SK-N-SH (cell line): ENCODE measurements at regions not wholly inside any gene's neighbourhood (a gene's known extent, or its start where the extent isn't known, plus 50 kb on each side); places are given as distances from the start of the nearest gene placed in this dataset.

Source experiments
- CTCF ChIA-PET: fragments of 300-600, 350-600 bp; formaldehyde crosslinking; extraction: SDS; loops from one replicate; lab custom pipeline; 2021; lab: Yijun Ruan, JAX
- POLR2A ChIA-PET: fragments of 350-600 bp; sonication (Branson Sonifier 250); formaldehyde crosslinking; extraction: SDS; loops from one replicate; lab custom pipeline; 2020; ENCODE audit warnings: antibody characterized with exemption, inconsistent platforms; lab: Yijun Ruan, JAX
- DNase-seq: peaks from one replicate; pipeline ENCODE4 v3.0.0; 2012
- H2AFZ ChIP-seq: fragments of 200-600 bp; sonication (generic); 2 replicates; pipeline ENCODE4 v1.8.1; 2016; ENCODE audit warnings: antibody characterized with exemption, mild to moderate bottlenecking, low read depth
- H3F3A ChIP-seq: fragments of 200-600 bp; sonication (generic); replicated peaks from 2 replicates; pipeline ENCODE3; 2016; ENCODE audit warnings: antibody characterized with exemption, mild to moderate bottlenecking; ENCODE audit not compliant: insufficient read depth
- H3K27ac ChIP-seq, 2 experiments: fragments of 200-500 bp in 1 of 2; fragments of 200-600 bp in 1 of 2; sonication (Bioruptor generic) in 1 of 2; sonication (generic), shearing (Covaris generic) in 1 of 2; 2 replicates each; pipeline versions ENCODE4 v1.5.1 to v1.6.1; 2014 to 2016; ENCODE audit warnings: low read depth in 2 of 2, inconsistent platforms in 1 of 2, low read length in 1 of 2, mild to moderate bottlenecking in 1 of 2, mixed read lengths in 1 of 2
- H3K27me3 ChIP-seq: fragments of 200-600 bp; sonication (generic), shearing (Covaris generic); 2 replicates; pipeline ENCODE4 v1.6.1; 2016; ENCODE audit warnings: mixed run types; ENCODE audit not compliant: insufficient read depth
- H3K36me3 ChIP-seq, 2 experiments: fragments of 200-500 bp in 1 of 2; fragments of 200-600 bp in 1 of 2; sonication (Bioruptor generic) in 1 of 2; sonication (generic) in 1 of 2; replicated peaks in 1 of 2; 2 replicates each; pipeline versions ENCODE3 to v1.5.1; 2014 to 2016; ENCODE audit warnings: low read length in 1 of 2, mild to moderate bottlenecking in 1 of 2; ENCODE audit not compliant: insufficient read depth in 2 of 2, control insufficient read depth in 1 of 2
- H3K4me1 ChIP-seq, 2 experiments: fragments of 200-500 bp in 1 of 2; fragments of 200-600 bp in 1 of 2; sonication (Bioruptor generic) in 1 of 2; sonication (generic), shearing (Covaris generic) in 1 of 2; 2 replicates each; pipeline versions ENCODE4 v1.5.1 to v1.6.1; 2014 to 2016; ENCODE audit warnings: low read depth in 1 of 2, low read length in 1 of 2, mixed run types in 1 of 2; ENCODE audit not compliant: insufficient read depth in 2 of 2, control insufficient read depth in 1 of 2
- H3K4me2 ChIP-seq: fragments of 200-600 bp; sonication (generic), shearing (Covaris generic); 2 replicates; pipeline ENCODE4 v1.6.1; 2017; ENCODE audit warnings: mixed run types
- H3K4me3 ChIP-seq, 2 experiments: fragments of 200-500 bp in 1 of 2; fragments of 200-600 bp in 1 of 2; sonication (Bioruptor generic) in 1 of 2; sonication (generic), shearing (Covaris generic) in 1 of 2; 2 replicates each; pipeline versions ENCODE4 v1.5.1 to v1.8.1; 2014 to 2016; ENCODE audit warnings: low read depth in 2 of 2, inconsistent platforms in 1 of 2, low read length in 1 of 2, mild to moderate bottlenecking in 1 of 2, mixed read lengths in 1 of 2, moderate library complexity in 1 of 2
- H3K79me2 ChIP-seq: fragments of 200-600 bp; sonication (generic); 2 replicates; pipeline ENCODE4 v1.8.1; 2017; ENCODE audit warnings: mild to moderate bottlenecking; ENCODE audit not compliant: insufficient read depth
- H3K9ac ChIP-seq: fragments of 200-600 bp; sonication (generic); 2 replicates; pipeline ENCODE4 v1.6.1; 2017; ENCODE audit warnings: mixed run types
- H3K9me2 ChIP-seq: fragments of 200-600 bp; sonication (generic); 2 replicates; pipeline ENCODE4 v1.6.1; 2017; ENCODE audit warnings: mixed run types
- H3K9me3 ChIP-seq: fragments of 200-600 bp; sonication (generic); 2 replicates; pipeline ENCODE4 v1.6.1; 2017; ENCODE audit warnings: mixed run types, mild to moderate bottlenecking, moderate library complexity
- H4K20me1 ChIP-seq: fragments of 200-600 bp; sonication (generic); 2 replicates; pipeline ENCODE4 v1.6.1; 2017; ENCODE audit warnings: mild to moderate bottlenecking, mixed run types; ENCODE audit not compliant: insufficient read depth
- CHD2 ChIP-seq: fragments of 150-350 bp; IDR thresholded peaks from 2 replicates; pipeline ENCODE4 v1.6.1; 2018; ENCODE audit warnings: low read length; ENCODE audit not compliant: partially characterized antibody
- ELF1 ChIP-seq: IDR thresholded peaks from 2 replicates; pipeline ENCODE4 v1.4.0; 2012
- EP300 ChIP-seq, 2 experiments: IDR thresholded peaks; 2 replicates each; pipeline versions ENCODE4 v1.4.0 to v1.6.1; 2012; ENCODE audit warnings: borderline replicate concordance in 1 of 2, low read depth in 1 of 2, low read length in 1 of 2
- EZH2phosphoT487 ChIP-seq: fragments of 200-600 bp; sonication (generic); IDR thresholded peaks from 2 replicates; pipeline ENCODE4 v1.6.1; 2017; ENCODE audit warnings: low read depth, mixed run types, mild to moderate bottlenecking, antibody characterized with exemption, moderate library complexity, borderline replicate concordance
- FOXJ3 ChIP-seq: sonication (generic); formaldehyde crosslinking; IDR thresholded peaks from 2 replicates; pipeline ENCODE4 v1.5.1; 2020; ENCODE audit warnings: mild to moderate bottlenecking, missing genetic modification reagents
- FOXM1 ChIP-seq: IDR thresholded peaks from 2 replicates; pipeline ENCODE4 v1.4.0; 2012; ENCODE audit warnings: low read depth, mild to moderate bottlenecking
- GABPA ChIP-seq: IDR thresholded peaks from 2 replicates; pipeline ENCODE4 v1.4.0; 2012; ENCODE audit warnings: low read depth, mild to moderate bottlenecking
- JUND ChIP-seq: IDR thresholded peaks from 2 replicates; pipeline ENCODE4 v1.4.0; 2012
- NFIC ChIP-seq: IDR thresholded peaks from 2 replicates; pipeline ENCODE4 v1.4.0; 2012; ENCODE audit warnings: borderline replicate concordance
- NRF1 ChIP-seq: IDR thresholded peaks from 2 replicates; pipeline ENCODE4 v1.6.1; 2012; ENCODE audit warnings: low read depth, mild to moderate bottlenecking, low read length
- PBX3 ChIP-seq: IDR thresholded peaks from 2 replicates; pipeline ENCODE4; 2012
- RAD21 ChIP-seq: IDR thresholded peaks from 2 replicates; pipeline ENCODE4 v1.6.1; 2012; ENCODE audit warnings: mild to moderate bottlenecking, low read length
- RCOR1 ChIP-seq: fragments of 150-350 bp; IDR thresholded peaks from 2 replicates; pipeline ENCODE4 v1.6.1; 2017; ENCODE audit warnings: antibody characterized with exemption, low read length
- WGBS: methylation state at CpG from one replicate; pipeline ENCODE4 v1.1.6; 2017; ENCODE audit warnings: low lambda C conversion rate; 5-methylcytosine and 5-hydroxymethylcytosine counted together
- TF ChIP-seq, protein P1 (sequence below): IDR thresholded peaks from 2 replicates; pipeline ENCODE4 v1.4.0; 2012; ENCODE audit warnings: low read depth, borderline replicate concordance

- Histone ChIP-seq H3K9me3 (no peaks in the 10 kb centered on the region), H3K27ac (no peak overlapping the region), H3K9me2 (no peaks in the 10 kb centered on the region), H3K27me3 (no peaks in the 10 kb centered on the region)
- DNase-seq = no peak
- POLR2A ChIA-PET = no interaction called here
- TF ChIP-seq RCOR1 (no peak), PBX3 (no peak), NRF1 (no peak), RAD21 (no peak)
- TF ChIP-seq, all 33 proteins: peak for 0
- Histone ChIP-seq H2AFZ (no peak overlapping the region), H3K9ac (no peak overlapping the region), H3K4me1 (no peaks in the 10 kb centered on the region), H4K20me1 (no peaks in the 10 kb centered on the region), H3K79me2 (no peaks in the 10 kb centered on the region), H3F3A (no peaks in the 10 kb centered on the region), H3K4me3 (no peak overlapping the region), H3K4me2 (no peak overlapping the region), H3K36me3 (no peaks in the 10 kb centered on the region)
- WGBS = 19% methylated on average over 4 of the region's 4 CpGs
- CTCF ChIA-PET = no interaction called here
Measured at GRCh38 chrX:8304668-8305067, 133.6 kb upstream of the VCX2 start.

DNA sequence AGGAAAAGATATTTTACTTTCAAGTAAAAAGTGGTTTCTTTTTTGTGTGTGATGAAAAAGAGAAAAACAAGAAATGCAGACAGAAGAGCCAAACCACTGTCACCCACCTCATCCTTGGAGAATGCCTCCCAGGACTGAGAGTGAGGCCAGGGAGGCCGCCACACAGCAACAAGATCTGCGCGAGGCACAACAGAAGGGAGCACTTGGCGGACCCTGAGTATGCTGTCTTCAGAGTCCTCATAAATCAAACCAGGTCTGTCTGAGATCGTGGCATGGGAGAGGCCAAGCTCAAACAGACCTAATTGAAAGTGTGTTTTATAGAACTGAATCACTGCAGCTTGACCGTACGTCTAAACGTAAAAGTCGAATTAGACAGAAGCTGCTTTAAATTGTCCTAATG is 134.3 kb upstream of the VCX2 start:
- Histone ChIP-seq H3K4me3 (no peak overlapping the region), H3K9me2 (no peaks in the 10 kb centered on the region), H3K9me3 (no peaks in the 10 kb centered on the region), H3K79me2 (no peaks in the 10 kb centered on the region), H4K20me1 (no peaks in the 10 kb centered on the region), H3K4me2 (no peak overlapping the region), H3K4me1 (no peaks in the 10 kb centered on the region), H3K27ac (no peak overlapping the region), H3K9ac (no peak overlapping the region)
- 45% methylated on average over 9 of the region's 9 CpGs for WGBS
- no peak for DNase-seq
- ChIA-PET CTCF (no interaction called here), POLR2A (no interaction called here)
- TF ChIP-seq ELF1 = no peak
- no peak for TF ChIP-seq EZH2phosphoT487
- no peak for TF ChIP-seq NFIC
- no peak for TF ChIP-seq GABPA
- TF ChIP-seq CHD2 = no peak
- TF ChIP-seq RAD21 = no peak
- no peak for TF ChIP-seq FOXM1
- TF ChIP-seq, all 33 proteins: peak for 0
- Histone ChIP-seq H2AFZ (no peak overlapping the region), H3F3A (no peaks in the 10 kb centered on the region), H3K27me3 (no peaks in the 10 kb centered on the region), H3K36me3 (no peaks in the 10 kb centered on the region)

DNA sequence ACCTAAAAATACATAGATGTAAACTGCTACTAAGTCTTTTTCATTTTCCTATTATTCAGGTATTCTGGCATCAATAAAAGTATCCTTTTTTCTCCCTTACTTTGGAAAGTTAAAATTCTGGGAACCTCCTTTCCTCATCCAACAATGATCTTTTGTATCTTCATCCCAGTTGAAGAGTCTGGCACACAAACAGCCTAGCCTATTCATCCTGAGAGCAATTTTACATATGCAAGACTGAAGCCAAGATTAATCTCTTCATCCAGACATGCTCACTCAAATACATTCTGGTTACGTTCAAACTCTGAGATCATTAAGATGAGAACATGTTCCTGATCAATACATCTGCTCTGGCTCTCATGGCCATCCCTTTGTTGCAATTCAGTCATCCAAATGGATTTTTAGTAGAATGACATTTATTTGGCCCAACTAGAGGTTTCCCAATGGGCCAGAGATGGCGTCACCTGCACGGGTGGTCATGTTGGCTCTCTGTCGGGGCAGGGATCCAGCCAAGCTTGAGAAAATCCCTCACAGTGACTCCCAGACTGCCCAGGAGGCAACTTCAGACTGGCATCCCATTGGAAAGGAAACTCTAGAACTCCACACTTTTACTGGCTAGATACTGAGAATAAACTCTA is 135.3 kb upstream of the VCX2 start:
- no peak overlapping the region for H2AFZ ChIP-seq
- H3K27ac ChIP-seq = no peak overlapping the region
- H3K9me2 ChIP-seq = no peaks in the 10 kb centered on the region
- CTCF ChIA-PET = no interaction called here
- POLR2A ChIA-PET = no interaction called here
- no peaks in the 10 kb centered on the region for H4K20me1 ChIP-seq
- H3F3A ChIP-seq = no peaks in the 10 kb centered on the region
- no peaks in the 10 kb centered on the region for H3K9me3 ChIP-seq
- no peaks in the 10 kb centered on the region for H3K4me1 ChIP-seq
- H3K36me3 ChIP-seq = no peaks in the 10 kb centered on the region
- 6% methylated on average over 4 of the region's 4 CpGs for WGBS
- H3K79me2 ChIP-seq = no peaks in the 10 kb centered on the region
- H3K27me3 ChIP-seq = no peaks in the 10 kb centered on the region
- no peak for DNase-seq
- H3K4me2 ChIP-seq = no peak overlapping the region
- no peak overlapping the region for H3K9ac ChIP-seq
- no peak overlapping the region for H3K4me3 ChIP-seq
- no peak for TF ChIP-seq EP300 (IDR thresholded peaks at IDR 0.05; ENCODE audit: borderline replicate concordance in 1 of 2, low read depth in 1 of 2, low read length in 1 of 2)
- TF ChIP-seq FOXJ3 (CRISPR knock-in tag) = no peak
- TF ChIP-seq RAD21 = no peak
- TF ChIP-seq ELF1 = no peak
- TF ChIP-seq, protein P1, sequence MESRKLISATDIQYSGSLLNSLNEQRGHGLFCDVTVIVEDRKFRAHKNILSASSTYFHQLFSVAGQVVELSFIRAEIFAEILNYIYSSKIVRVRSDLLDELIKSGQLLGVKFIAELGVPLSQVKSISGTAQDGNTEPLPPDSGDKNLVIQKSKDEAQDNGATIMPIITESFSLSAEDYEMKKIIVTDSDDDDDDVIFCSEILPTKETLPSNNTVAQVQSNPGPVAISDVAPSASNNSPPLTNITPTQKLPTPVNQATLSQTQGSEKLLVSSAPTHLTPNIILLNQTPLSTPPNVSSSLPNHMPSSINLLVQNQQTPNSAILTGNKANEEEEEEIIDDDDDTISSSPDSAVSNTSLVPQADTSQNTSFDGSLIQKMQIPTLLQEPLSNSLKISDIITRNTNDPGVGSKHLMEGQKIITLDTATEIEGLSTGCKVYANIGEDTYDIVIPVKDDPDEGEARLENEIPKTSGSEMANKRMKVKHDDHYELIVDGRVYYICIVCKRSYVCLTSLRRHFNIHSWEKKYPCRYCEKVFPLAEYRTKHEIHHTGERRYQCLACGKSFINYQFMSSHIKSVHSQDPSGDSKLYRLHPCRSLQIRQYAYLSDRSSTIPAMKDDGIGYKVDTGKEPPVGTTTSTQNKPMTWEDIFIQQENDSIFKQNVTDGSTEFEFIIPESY = no peak
- no peak for TF ChIP-seq JUND
- TF ChIP-seq, all 33 proteins: peak for 0
